ENCODE measurements at regions not wholly inside any gene's neighbourhood (a gene's known extent, or its start where the extent isn't known, plus 50 kb on each side); places are given as distances from the start of the nearest gene placed in this dataset.

DNA sequence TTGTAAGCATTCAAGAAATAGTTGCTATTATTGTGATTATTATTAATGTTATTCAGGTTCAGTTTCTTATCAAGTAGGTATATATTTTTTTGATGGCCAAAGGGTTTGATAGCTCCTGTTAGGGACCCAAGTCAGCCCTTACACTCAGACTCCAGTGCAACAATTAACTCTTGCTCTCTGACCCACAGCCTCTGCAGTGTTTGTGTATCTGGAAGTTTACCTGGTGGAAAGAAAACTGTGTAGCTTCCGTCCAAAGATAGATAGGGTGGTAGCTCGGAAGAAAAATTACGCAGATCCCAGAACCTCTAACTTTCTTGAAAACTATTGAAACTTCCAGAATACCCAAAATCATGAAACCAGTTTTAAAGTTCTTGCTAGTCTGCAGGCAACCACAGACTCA lies 58.6 kb upstream of the IGFBP2 start:
- no peak for DNase-seq (ENCODE audit: low read depth, low spot score)

DNA sequence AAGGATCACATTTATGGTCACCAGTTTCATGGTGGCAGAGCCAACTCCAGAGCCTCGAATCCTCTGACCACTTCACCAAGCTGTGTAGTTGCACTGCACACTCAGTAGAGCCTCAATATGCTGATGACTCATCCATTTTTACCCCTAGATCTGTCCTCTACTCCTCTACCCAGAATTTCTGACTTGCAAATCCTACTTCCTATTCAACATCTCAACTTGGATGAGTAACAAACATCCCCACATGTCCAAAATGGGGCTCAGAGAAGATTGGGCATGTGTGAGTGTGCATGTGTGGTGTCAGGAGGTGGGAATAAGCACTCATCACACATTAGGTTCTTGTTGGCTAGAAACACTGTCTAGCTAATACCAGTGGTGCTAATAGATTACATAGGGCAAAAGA lies 57.8 kb upstream of the IGFBP2 start:
- DNase-seq (ENCODE audit: low read depth, low spot score) = no peak

DNA sequence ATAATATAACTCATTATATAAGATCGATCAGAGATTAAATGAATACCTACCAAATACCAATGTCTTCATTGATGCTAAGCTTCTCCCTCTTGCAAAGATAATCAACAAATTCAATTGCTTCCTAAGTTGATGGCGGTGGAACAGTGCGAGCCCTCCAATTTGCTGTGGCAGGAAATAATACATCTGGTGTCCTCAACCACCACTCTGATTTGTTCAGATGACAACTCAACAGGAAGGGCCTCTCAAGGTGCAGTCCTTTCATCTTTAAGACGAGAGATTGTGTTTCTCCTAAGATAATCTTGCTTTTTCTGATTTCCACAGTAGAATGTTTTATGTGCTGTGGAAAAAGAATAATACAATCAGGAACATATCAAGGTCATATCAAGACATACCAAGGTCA lies 56.6 kb upstream of the IGFBP2 start:
- DNase-seq (ENCODE audit: low read depth, low spot score) = no peak

DNA sequence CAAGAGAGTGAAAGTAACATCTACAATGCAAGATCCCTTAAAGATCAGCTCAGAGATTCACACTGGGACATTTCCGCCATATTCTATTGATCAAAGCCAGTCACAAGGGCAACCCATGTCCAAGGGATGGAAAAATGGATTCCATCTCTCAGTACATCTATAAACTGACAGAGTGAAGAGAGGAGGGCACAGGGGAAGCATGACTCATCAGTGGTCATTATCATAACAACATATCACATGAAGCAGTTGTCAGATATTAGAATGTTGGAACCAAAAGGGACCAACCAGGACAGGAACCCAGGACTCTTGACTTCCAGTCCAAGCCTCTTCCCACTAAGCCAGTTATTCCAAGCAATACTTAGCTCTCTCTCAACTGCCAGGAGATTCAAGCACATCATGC lies 54.9 kb upstream of the IGFBP2 start:
- no peak for DNase-seq (ENCODE audit: low read depth, low spot score)

DNA sequence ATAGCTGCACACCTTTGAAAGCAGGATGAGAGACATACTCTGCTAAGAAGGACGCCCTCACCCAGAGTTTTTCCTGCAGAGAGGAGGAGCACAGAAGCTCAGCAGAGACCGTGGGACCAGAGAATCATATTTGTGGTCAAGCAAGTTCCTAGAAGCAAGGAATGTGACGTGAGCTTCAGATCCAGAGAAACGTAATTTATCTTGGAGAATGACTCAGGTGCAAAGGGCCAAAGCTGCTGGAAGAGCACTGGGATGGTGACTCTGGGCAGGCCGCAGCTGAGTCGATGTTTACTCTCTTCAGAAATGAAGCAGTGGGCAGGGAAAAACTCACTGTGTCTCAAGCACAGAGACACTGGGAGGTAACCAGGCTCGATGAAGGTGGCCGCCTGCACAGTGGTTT lies 50.1 kb upstream of the IGFBP2 start:
- DNase-seq (ENCODE audit: low read depth, low spot score) = no peak
